ENCODE measurements at regions not wholly inside any gene's neighbourhood (a gene's known extent, or its start where the extent isn't known, plus 50 kb on each side); places are given as distances from the start of the nearest gene placed in this dataset.

- Histone ChIP-seq H3K4me3 (replicated peaks; ENCODE audit: insufficient read depth, low read length) (no peak overlapping the region), H3K27ac (replicated peaks) (no peak overlapping the region), H3K27me3 (ENCODE audit: insufficient read depth, poor library complexity, severe bottlenecking) (no peaks in the 10 kb centered on the region)
- no peak for DNase-seq (ENCODE audit: low read depth in 1 of 2, low spot score in 1 of 2)
- TF ChIP-seq SPI1 (IDR thresholded peaks at IDR 0.05; ENCODE audit: borderline replicate concordance, low read depth): no peak
- TF ChIP-seq REST (IDR thresholded peaks at IDR 0.05; ENCODE audit: insufficient replicate concordance, low read depth): no peak
- TF ChIP-seq GABPA (IDR thresholded peaks at IDR 0.05; ENCODE audit: low read depth): no peak
- no peak for TF ChIP-seq POLR2AphosphoS5 (IDR thresholded peaks at IDR 0.05; ENCODE audit: low read depth)
- no peak for TF ChIP-seq CTCF (IDR thresholded peaks at IDR 0.05; ENCODE audit: insufficient read depth, low read length)
Measured at GRCh38 chr2:71997843-71998242, 149.8 kb downstream of the CYP26B1 start.

GRCh38 chr2:71995067-71995665, 152.5 kb downstream of the CYP26B1 start:
- TF ChIP-seq CTCF (IDR thresholded peaks at IDR 0.05; ENCODE audit: insufficient read depth, low read length) (no peak), SPI1 (IDR thresholded peaks at IDR 0.05; ENCODE audit: borderline replicate concordance, low read depth) (no peak), GABPA (IDR thresholded peaks at IDR 0.05; ENCODE audit: low read depth) (no peak), REST (IDR thresholded peaks at IDR 0.05; ENCODE audit: insufficient replicate concordance, low read depth) (no peak), POLR2AphosphoS5 (IDR thresholded peaks at IDR 0.05; ENCODE audit: low read depth) (no peak)
- Histone ChIP-seq H3K4me3 (replicated peaks; ENCODE audit: insufficient read depth, low read length) (no peak overlapping the region), H3K27me3 (ENCODE audit: insufficient read depth, poor library complexity, severe bottlenecking) (no peaks in the 10 kb centered on the region), H3K27ac (replicated peaks) (no peak overlapping the region)
- no peak for DNase-seq (ENCODE audit: low read depth in 1 of 2, low spot score in 1 of 2)

GRCh38 chr2:71992036-71992435, 155.6 kb downstream of the CYP26B1 start:
- Histone ChIP-seq H3K27me3 (ENCODE audit: insufficient read depth, poor library complexity, severe bottlenecking) (no peaks in the 10 kb centered on the region), H3K27ac (replicated peaks) (no peak overlapping the region), H3K4me3 (replicated peaks; ENCODE audit: insufficient read depth, low read length) (no peak overlapping the region)
- TF ChIP-seq REST (IDR thresholded peaks at IDR 0.05; ENCODE audit: insufficient replicate concordance, low read depth): no peak
- no peak for TF ChIP-seq POLR2AphosphoS5 (IDR thresholded peaks at IDR 0.05; ENCODE audit: low read depth)
- no peak for TF ChIP-seq GABPA (IDR thresholded peaks at IDR 0.05; ENCODE audit: low read depth)
- TF ChIP-seq SPI1 (IDR thresholded peaks at IDR 0.05; ENCODE audit: borderline replicate concordance, low read depth): no peak
- TF ChIP-seq CTCF (IDR thresholded peaks at IDR 0.05; ENCODE audit: insufficient read depth, low read length): no peak
- DNase-seq (ENCODE audit: low read depth in 1 of 2, low spot score in 1 of 2): no peak

Data from HL-60 (cell line).